ENCODE measurements at regions not wholly inside any gene's neighbourhood (a gene's known extent, or its start where the extent isn't known, plus 50 kb on each side); places are given as distances from the start of the nearest gene placed in this dataset.
"Not testable (repeated sequence)": the region's sequence is repeated elsewhere in the genome, so short reads cannot be mapped to it uniquely, and the experiment has no call there.

DNA sequence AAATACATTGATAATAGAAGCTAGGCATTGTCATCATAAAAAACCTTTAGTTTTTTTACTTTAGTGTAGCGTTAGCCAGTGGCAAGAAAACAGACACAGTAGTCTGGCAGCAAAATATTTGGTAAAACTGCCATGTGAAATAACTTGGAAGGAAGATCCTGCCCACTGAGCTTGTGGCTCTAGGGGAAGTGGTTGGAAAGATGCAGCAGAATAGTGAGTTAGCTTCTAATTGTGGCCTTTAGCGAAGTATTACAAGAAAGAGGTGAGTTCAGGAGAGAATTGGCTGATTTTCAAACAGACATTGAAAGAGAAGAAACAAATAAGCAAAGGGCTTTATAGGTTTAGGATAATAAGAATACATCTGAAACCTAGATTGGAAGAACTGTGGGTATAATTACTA, 1887.8 kb upstream of the CELF4 start:
- DNase-seq = peak in 1 of 2 experiments; percentile 1

DNA sequence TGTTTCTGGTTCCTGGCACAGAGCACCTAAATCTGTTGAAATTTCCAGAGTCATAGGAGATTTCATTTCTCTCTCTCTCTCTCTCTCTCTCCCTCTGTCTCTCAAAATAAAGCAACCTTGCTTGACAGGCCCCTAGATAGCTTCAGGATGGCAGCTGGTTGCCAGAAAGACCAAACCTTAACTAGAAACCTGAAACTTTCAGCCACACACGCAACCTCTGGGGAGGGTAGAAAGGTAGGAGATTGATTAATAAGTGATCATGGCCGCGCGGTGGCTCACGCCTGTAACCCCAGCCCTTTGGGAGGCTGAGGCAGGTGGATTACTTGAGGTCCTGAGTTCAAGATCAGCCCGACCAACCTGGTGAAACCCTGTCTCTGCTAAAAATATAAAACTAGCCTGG, 1885.4 kb upstream of the CELF4 start:
- DNase-seq = no peak

DNA sequence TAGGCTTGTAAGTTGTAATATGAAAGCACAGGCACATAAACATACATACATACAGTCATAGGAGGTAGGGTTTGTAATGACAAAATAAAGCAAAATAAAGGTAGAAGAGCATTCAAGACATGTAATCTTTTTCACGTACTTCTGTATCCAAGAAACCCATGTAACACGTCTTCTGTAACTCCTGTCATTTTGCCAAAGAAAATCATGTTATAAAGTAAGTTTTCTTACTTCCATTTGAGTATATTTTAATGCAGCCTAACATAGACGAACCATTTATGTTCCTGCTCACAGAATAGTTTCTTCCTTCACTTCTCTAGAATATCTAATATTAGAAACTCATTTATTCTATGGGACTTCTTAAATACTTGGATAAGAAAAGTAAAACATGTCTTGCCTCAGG, 1884.0 kb upstream of the CELF4 start:
- no peak for DNase-seq

DNA sequence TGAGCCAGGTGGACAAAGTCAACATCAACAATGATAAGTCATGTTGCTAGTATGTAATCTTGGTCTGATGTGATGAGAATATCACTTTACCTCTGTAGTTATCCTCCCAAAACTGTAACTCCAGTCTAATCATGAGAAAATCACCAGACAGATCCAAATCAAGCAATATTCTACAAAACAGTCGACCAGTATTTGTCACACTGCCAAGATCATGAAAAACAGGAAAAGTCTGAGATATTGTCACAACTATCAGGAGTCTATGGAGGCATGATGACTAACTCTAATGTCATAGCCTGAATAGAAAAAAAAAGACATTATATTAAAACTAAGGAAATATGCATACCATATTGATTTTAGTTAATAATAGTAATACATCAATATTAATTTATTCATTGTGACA, 1883.3 kb upstream of the CELF4 start:
- no peak for DNase-seq

DNA sequence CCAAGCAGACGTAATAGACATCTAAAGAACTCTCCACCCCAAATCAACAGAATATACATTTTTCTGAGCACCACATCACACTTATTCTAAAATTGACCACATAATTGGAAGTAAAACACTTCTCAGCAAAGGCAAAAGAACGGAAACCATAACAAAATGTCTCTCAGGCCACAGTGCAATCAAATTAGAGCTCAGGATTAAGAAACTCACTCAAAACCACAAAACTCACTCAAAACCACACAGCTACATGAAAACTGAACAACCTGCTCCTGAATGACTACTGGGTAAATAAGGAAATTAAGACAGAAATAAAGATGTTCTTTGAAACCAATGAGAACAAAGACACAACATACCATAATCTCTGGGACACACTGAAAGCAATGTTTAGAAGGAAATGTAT, 1879.4 kb upstream of the CELF4 start:
- not testable (repeated sequence) for DNase-seq

DNA sequence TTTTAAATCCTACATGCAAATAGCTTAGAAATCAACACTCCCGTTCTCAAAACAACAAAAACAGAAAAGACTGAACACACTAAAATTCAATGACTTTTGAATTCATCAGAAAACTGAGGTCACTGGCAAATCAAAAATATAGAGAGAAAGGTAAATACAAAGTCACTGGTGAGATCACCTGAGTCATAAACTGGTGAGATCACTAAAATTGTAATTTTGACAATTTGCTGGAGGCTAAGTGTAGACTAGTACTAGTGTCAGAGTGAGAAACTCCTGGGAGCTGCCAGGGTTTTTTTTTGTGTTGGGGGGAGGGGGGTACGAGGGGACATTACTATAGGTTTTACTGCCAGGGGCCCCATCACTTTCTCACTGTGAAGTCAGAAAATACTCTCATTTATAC, 1876.0 kb upstream of the CELF4 start:
- no peak for DNase-seq

DNA sequence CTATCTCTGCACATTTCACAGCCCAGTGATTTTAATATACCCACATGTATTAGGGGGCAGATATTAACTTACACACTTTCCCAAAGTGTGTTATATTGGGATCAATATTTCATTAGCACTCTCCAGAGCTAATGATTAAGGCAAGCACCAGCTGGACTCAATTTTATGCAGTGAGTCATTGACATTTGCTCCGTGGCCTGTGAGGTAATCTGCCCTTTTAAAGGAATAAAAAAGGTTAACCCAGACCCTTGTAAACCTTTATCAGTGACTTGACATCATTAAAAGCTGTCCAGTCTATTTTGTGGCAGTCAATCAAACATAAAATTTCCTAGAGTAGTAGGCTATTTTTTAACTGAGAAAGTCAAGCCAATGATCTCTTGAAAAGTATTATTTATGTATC, 1870.4 kb upstream of the CELF4 start:
- DNase-seq = no peak

DNA sequence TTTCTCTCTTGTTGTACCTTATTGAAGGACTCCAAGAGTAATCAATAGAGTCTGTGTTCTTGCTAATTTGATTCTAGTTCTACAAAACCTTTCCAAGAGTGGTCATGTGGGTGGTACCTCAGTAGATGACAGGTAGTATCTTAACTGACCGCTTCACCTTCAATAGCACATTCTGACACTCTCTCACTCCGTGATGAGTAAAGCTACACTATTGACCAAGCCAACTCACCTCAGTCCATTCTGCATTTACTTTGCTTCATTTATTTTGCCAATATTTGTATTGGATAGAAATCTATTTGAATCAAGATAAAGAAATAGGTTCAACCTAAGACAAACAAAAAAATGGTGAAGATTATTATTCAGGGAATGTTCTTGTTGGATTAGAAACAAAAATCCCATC, 1869.6 kb upstream of the CELF4 start:
- no peak for DNase-seq

DNA sequence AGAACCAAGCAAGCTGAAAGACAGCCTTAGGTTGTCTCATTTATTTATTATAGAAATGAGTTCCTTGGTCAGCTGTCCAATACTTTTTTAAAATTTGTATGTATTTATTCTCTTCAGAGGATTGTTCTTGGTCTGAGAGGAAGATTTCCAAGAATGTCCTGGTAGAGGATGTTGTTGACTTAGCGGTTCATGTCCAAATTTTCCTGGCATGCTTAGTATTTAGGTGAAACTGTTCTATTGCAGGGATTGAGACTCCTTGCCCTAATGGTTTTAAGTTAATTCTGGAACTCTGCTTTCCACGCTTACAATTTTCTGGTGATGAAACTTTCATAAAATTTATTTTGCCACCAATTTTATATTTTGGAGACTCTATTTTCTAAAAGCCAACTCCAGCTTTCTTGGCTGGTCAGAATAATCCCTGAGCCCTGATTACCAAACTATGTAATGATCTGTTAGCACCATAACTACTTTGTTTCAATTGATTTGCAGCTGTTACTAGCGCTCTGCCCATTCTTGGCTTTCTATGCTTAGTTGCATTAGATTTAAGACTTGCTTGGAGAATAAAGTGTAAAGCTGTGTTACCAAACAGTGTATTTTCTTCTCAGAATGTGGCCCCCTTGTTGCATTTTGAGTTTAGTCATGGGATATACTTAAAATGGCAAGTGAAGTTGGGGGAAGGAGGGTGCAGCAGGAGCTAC, 1868.8 kb upstream of the CELF4 start:
- no peak for DNase-seq

DNA sequence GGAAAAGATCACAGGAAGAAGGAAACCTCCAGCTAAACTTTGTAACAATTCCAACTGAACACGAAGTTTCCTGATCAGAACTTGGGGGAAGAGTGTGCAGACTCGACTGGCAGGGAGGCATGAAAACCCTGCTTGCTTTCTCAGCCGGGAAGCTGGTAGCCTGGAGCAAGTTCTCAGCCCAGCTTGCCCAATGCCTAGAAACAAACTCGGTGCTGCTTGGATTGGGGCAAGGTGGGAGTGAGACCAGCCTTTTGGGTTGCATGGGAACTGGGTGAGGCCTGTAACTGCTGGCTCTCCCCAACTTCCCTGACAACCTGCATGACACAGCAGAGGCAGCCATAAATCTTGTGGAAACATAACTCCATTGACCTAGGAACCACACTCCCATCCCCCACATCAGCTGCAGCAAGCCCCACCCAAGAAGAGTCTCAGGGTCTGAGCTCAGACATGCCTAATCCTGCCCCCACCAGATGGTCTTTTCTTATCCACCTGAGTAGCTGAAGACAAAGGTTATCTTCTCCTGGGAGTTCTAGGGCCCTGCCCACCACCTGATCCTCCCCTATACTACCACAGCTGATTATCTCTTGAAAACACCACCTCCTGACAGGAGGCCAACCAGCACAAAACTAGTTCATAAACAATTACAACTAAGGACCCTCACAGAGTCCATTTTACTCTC, 1859.7 kb upstream of the CELF4 start:
- no peak for DNase-seq

DNA sequence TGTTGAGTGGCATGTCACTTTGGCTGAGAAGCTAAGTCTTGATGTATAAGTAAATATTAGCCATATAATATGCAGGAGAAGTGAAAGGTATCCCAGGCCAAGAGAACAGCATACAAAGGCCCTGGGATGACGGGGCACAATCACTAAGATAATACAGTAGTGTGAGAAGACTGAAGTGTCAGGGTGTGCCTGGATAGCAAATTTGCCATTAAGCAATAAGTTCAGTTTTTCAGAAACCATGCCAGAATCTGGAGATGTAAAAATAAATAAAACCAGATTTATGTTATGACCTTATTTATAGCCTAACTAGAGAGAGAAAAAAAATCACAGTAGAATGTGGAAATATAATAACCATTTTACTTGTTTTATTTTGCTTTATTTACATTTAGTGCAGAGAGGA, 1858.7 kb upstream of the CELF4 start:
- DNase-seq = no peak

DNA sequence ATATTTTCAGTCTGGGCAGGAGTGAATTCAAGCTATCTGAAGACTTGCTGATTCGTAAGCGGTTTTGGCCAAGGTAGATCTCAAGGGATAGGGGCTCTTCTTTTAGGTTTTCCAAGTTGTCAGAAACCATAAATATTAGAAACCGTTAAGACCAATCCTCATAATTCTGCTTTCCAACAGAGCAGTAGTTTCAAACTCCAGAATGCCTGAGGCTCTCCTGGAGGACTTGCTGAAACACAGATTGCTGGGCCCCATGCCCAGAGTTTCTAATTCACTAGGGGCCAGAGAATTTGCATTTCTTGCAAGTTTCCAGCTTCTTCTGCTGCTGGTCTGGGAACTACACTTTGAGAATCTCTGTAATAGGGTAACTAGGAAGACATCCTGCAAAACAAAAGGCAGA, 1855.7 kb upstream of the CELF4 start:
- no peak for DNase-seq

DNA sequence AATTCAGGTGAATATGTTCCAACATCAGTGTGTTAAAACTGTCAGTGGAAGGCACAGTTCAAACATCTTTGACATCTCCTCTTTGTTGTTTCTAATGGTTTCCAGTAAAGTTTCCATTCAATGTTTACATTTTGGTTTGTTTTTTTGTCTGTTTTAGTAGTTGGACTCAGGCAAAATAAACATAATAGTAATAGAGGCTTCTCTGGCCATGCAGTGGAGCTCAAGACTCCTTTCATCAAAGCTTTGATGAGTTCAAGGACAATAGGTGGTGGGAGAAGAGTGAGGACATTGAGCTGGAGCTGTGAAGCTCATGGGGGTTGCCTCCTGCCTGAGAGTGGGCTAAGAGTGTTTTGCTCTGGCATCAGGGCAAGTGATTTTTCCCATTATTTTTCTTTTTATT, 1853.7 kb upstream of the CELF4 start:
- no peak for DNase-seq

DNA sequence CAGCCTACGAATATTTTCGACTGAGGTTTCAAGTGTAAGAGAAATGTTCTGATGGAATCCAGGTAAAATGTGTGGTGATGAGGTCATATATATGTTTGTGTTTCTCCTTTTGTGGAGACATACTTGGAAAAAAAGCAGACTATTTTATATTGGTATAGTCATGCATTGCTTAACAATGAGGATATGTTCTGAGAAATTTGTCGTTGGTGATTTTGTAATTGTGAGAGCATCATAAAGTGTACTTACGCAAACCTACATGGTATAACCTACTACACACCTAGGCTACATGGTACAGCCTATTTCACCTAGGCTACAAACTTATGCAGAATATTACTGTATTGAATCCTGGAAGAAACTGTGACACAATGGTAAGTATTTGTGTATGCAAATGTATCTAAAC, 1849.9 kb upstream of the CELF4 start:
- no peak for DNase-seq

DNA sequence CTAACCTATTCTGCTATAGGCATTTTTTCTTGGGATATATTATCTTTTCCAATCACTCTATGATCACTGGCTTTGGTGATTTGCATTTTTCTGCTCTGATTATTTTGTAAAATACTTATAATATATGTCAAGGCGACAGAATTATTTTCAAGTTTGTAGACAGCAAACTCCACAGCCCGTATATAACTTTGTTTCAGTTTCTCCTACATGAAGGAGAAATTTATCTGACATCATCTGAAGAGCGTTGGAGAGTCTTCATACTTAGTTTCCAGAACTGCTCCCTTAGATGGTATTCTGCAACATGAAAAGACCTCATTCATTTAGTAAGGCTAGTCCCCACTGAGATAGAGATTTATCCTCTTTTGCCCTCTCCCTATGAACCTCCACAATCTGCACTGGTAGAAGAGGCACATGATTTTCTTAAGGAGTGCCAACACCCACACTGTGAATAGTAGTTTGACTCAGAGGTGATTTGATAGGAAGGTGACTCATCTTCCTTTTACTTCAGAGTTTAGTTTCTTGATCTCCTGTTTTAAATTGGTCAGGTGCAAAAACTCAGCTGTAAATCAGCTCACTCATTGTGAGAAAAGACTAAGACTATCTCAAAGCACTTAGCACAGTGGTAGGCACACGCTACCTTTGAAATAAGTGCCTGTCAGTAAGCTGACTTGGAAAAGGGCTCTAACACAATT, 1848.6 kb upstream of the CELF4 start:
- DNase-seq = no peak

DNA sequence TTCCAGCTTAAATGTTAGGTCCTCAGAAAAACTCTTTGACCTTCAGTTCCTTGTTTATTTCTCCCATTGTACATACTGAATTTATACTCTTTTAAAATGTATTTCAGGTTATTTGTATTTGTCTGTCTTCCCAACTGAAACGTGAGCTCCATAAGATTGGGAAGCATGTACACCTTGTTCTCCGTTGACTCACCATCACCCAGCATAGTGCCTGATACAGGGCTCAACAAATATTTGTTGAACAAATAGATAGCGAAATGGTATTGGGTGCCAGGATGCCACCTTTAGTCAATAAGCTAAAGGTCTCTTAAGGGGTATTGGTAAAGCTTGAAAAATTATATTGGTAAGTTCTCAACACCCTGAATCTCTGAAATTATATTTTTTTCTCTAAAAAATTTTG, 1841.3 kb upstream of the CELF4 start:
- no peak for DNase-seq

DNA sequence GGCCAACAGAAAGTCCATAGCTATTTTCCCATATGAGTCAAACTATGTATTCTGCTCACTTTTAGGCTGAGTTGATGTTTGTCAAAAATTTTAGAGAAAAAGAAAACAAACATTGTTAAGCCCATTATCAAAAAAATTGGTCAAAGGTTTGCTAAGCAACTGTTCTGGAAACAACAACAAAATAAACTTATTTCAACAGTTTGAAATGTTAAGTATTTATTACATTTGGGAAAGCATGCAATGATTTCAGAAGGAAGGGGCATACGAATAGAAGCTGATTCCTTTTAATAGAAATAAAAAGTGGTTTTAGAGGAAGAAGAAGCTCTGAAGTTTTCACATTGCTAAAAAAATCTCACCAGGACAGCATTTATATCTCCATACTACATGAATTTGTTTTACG, 1837.5 kb upstream of the CELF4 start:
- no peak for DNase-seq

DNA sequence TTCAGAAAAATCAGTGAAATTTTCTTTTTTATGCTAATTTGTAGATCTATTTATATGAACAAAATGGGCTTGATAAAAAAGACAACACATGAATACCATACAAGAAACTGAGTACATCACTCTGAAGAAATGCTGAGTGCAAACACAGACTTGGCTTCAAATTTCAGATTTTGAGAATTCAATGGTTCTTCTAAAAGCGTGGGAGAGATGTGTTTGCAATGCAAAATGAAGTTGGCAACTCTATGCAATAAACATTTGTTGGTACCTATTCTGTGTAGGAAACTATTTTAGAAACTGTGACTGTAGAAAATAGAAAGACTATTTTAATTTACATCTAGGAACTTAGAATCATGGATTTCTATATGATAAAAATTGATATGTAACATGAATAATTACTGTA, 1834.1 kb upstream of the CELF4 start:
- DNase-seq = no peak

DNA sequence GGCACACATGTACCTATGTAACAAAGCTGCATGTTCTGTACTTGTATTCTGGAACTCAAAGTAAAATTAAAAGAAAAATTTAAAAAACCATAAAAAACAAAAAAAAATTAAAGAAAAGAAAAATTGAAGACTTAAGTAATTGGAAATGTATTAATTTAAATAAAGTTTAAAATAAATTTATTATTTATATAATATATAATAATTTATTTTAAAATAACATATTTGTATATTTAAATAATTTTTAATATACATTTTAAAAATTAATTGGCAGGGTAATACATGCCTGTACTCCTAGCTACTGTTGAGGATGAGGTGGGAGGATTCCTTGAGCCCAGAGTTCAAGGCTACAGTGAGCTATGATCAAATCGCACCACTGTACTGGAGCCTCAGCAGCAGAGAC, 1830.6 kb upstream of the CELF4 start:
- no peak for DNase-seq

DNA sequence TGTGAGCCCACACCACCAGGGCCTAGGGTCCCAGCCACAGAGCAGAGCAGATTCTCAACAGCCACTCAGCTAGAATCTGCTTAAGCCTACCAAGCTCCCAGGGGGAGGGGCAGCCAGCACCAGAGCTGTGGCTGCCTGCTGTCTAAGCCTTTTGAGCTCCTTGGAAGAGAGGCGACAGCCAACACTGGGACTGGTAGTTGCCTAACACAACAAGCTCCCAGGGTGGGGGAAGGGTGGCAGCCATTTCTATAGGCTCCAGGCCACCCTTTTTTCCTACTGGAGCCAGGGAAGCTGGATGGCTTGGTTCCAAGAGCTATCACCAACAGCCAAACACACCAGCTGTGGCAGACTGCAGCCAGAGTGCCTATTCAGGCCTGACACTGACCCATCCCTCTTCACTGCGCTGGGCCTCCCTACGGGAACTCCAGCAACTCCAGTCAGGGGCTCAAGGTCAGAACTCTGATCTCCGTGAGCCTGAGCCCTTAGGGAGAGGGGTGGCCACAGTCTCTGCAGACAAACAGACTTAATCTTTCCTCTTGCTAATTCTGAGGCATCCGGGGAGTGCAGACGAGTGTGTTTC, 1824.3 kb upstream of the CELF4 start:
- DNase-seq = no peak

DNA sequence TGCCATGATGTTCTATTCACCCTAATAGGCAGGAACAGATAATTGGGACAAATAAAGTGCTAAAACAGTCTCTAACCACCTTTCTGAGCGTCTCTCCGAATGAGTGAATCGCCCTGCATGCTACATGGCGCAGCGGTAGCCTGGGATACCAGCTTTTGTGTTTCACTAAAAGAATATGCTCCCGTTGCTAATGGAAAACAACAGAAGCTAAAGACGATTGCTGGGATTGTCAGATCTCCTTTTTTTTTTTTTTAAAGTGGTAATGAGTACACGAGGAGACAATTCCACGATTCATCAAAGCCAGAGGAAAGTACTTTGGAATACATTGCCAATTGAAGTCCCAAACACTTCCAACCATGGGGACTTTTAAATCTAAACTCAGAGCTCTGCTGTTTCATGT, 1815.3 kb upstream of the CELF4 start:
- no peak for DNase-seq

DNA sequence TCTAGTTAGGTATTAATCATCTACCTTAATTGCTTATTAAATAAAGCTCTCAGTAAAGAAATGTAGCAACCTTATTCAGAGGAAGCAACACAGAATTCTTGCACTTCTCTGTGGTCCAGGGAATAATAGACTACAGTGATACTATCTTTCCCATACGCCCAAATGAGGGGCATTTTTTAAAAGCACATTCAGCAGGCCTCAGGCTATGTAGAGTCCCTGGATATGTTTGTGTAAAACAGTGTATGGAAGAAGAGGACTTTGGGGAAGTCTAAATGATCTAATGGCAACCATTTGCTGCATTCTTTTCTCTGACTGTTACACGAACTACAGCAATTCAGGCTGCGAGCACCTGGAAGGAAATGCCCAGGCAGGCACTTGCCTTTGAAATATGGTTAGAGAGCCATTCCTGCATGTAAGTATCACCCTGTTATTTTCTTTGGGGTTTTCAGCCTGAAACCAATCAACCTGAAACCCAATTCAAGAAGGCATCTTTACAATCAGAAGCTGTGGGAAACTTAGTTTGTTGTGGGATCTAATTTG, 1814.7 kb upstream of the CELF4 start:
- DNase-seq = no peak

DNA sequence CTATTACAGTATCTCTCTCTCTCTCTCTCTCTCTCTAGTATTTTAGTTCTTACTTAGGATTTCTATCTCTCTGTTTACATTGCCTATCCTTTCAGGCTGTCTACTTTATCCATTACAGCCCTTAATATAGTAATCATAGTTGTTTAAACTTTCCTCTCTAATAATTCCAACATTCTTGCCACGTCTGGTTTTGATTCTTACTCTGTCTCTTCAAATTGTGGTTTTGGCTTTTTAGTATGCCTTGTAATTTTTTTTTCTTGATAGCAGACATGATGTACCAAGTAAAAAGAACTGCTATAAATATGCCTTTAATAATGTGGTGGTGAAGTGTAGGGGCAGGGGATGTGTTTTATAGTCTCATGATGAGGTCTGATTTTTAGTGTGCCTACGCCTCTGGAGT, 1809.5 kb upstream of the CELF4 start:
- DNase-seq = no peak

DNA sequence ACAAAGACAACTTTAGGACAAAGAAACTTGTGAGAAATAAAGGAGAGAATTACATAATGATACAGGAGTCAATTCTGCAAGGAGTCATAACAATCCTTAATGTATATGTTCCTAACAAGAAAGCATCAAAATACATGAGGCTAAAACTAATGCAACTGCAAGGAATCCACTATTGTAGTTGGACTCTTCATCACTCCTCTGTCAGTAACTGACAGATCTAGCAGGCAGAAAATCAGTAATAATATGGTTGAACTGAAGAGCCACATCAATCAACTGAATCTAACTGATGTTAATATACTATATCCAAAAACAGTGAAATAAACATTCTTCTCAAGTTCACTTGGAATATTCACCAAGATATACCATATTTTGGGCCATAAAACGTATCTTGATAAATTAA, 1806.4 kb upstream of the CELF4 start:
- DNase-seq = no peak
